OCI-M1 (cell line): ENCODE measurements at regions not wholly inside any gene's neighbourhood (a gene's known extent, or its start where the extent isn't known, plus 50 kb on each side); places are given as distances from the start of the nearest gene placed in this dataset.

Source experiments
- DNase-seq: peaks from one replicate; lab custom pipeline; 2025; lab: John Stamatoyannopoulos, UW

- DNase-seq: no peak
These were observed 1245.7 kb upstream of the LRRTM1 start for GRCh38 chr2:81550277-81550676.

- no peak for DNase-seq
These were observed 1245.1 kb upstream of the LRRTM1 start for GRCh38 chr2:81549646-81550045.

- DNase-seq: no peak
These were observed 1241.1 kb upstream of the LRRTM1 start for GRCh38 chr2:81545626-81546025.

GRCh38 chr2:81542119-81542518 lies 1237.6 kb upstream of the LRRTM1 start:
- no peak for DNase-seq

- no peak for DNase-seq
These were observed 1225.4 kb upstream of the LRRTM1 start for GRCh38 chr2:81529944-81530343.

- no peak for DNase-seq
These were observed 1224.4 kb upstream of the LRRTM1 start for GRCh38 chr2:81528852-81529480.

- no peak for DNase-seq
These were observed 1218.8 kb upstream of the LRRTM1 start for GRCh38 chr2:81523344-81523743.

DNA sequence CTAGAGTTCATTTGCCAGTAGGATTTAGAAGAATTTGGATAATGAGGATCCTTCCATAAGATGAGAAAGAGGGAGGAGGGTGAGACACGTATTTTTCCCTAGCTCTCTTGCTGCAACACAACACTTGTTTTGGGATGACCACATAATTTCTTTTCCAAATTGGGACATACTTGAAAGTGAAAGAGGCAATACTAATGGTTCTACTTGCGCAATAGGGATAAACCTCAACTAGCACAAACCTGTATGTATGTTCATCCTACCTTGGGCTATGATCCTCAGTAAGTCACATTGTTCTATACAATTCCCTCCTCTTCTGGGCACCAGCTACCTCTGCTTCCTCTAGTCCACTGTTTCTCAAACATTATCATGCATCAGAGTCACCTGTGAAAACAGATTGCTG lies 1208.8 kb upstream of the LRRTM1 start:
- DNase-seq: no peak

GRCh38 chr2:81505586-81505985 lies 1201.0 kb upstream of the LRRTM1 start:
- DNase-seq: no peak

DNA sequence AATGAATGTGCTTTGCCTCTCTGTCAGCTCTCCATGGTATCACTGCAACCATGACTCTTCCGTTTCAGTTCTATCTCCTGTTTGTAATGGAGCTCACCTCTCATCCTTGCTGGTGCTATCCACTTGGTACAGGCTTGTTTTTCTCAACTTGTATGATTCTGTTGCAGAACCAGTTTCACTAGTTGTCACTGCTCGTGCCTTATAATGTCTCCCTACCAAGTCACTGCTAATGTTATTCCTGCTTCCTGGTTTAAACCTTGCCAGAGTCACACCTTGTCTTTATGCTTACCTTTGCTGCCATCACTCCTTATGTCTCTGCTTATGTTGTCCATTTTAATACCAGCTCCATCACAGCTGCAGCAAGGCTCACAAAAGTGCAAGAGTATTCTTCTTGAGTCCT lies 1191.0 kb upstream of the LRRTM1 start:
- DNase-seq: no peak

DNA sequence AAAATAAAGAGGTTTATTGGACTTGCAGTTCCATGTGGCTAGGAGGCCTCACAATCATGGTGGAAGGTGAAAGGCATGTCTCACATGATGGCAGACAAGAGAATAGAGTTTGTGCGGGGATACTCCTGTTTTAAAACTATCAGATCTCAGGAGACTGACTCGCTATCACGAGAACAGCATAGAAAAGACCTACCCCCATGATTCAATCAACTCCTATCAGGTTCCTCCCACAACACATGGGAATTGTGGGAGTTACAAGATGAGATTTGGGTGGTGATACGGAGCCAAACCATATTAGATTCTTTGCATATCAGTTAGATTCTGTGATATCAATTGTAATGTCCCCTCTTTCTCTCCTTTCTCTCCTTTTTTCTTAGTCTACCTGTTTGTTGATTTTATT lies 1178.7 kb upstream of the LRRTM1 start:
- no peak for DNase-seq

GRCh38 chr2:81481994-81482368 lies 1177.4 kb upstream of the LRRTM1 start:
- peak; percentile 53 for DNase-seq

DNA sequence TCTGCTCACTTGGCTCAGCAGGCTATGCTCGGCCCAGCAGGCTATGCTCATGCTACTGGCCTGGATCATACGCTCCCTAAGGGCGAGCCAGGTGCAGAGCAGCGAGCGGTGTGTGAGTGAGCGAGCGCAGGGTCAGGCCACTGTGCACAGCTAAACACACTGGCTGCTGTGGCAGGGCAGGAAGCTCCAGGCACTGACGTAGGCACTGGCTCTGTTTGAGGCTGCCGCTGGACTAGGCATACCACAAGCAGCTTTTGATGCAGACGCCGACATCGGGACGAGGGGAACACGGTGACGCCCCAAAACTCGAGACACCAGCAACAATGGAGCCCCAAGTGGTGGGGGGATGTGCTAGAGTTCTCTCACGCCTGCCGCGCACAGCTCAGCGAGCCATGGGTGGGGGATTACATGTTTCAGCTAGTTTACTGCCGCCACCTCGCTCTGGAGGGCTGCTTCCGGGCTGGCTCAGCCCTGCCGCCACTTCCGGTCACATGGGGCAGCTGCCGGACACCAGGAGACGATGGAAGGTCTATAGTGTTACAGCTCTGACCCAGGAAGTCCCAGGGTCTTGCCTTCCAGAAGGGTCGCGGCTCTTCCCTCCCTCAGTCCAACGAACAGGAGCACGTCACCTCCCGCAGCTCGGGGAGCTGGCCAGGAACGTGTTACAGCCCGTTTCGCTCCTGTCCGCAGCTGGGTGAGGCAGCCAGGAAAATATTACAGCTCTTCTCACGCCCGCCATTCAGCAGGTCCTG lies 1176.9 kb upstream of the LRRTM1 start:
- peak; percentile 54 for DNase-seq

DNA sequence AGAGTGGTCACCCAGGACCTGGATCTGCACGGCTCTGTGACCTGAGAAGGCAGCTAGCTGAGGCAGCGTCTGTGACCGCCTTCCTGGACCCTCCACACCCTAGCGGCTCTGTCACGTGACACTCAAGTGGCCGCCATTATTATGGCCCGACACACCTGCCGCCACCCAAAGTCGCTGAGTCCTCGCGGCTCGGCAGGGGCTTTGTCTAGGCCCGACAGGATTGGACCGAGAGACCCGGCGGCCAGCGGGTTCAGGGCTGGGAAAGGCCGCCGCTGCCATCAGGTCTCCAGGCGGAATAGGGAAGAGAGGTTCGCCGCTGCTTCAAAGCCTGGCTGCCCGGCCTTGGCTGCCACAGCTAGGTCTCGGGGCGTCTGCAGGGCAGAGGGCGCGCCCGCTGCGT lies 1162.5 kb upstream of the LRRTM1 start:
- DNase-seq: no peak

DNA sequence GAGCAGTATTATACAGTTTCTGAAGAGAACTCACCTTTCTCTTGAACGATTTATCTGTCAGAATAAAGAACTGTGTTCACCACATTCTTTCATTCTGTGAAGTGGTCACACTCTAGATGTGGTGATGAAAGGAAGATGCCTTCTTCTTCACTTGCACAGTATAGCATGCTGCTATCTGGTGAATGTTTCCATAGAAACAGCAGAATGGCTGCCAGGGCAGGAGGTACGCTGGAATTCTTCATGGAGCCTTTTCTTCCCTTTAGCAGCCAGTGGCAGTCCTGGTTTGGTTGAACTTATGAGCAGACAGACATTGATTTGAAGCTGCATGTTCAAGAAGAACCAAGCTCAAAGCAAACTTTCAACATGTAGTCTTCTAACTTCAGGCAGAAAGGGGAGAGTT lies 1157.9 kb upstream of the LRRTM1 start:
- no peak for DNase-seq

DNA sequence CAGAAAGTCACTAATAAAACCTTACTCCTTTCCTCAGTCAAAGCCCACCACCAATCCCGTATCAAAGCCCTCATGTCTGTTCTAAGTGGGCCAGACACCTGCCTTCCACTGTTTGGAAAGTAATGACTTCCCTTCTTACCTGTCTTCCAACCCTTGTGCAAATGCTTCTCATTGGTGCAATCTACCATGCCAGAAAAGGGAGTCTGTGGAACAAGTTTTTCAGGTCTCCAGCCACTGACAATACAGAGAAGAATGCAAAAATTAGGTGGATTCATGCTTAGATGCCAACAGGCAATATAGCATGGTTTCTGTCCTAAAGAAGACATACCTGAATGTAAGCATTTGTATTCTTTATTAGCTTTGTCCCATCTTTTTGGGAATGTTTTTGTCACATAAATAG lies 1140.6 kb upstream of the LRRTM1 start:
- no peak for DNase-seq

GRCh38 chr2:81437456-81438000 lies 1133.0 kb upstream of the LRRTM1 start:
- DNase-seq: no peak

DNA sequence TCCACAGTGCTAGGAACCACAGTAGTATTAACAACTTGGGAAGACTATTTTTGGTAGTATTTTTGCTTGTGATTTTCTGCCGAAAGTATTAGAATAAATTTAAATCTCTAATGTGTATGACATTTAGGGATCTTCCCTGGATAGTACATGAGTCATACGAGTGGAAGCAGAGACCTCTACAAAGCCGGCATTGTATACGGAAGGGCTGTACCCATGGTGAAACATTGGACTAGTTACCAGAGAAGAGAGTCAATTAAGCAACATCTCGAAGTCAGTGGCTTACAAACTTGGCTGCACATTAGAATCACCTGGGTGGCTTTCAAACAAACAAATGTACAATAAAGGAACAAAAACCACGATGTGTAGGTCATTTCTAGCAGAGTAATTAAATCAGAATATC lies 1131.7 kb upstream of the LRRTM1 start:
- DNase-seq: no peak

- DNase-seq: no peak
These were observed 1108.1 kb upstream of the LRRTM1 start for GRCh38 chr2:81412681-81413080.

GRCh38 chr2:81403508-81403907 lies 1099.0 kb upstream of the LRRTM1 start:
- no peak for DNase-seq

- no peak for DNase-seq
These were observed 1092.0 kb upstream of the LRRTM1 start for GRCh38 chr2:81396417-81397019.

DNA sequence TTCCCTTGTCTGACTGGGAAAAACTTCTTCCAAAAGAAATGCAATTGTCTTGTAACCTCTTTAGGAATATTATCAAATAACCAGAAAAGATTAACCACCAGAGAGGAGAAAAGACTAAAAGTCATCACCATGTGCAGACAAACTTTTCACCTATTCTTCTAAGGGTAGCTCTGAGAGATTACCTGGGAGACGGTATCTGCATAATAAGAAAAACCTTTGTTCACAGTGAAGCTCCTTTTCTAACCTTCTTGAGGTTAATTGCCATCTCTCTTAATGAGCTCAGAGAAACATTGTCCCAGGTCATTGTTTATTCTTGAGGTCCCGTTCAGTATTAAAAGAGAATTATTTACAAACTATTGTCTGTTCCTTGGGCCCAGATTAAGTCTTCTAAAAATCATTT lies 1091.2 kb upstream of the LRRTM1 start:
- no peak for DNase-seq

GRCh38 chr2:81389203-81389602 lies 1084.7 kb upstream of the LRRTM1 start:
- DNase-seq: peak; percentile 18
